AG08396 (cell line): ENCODE measurements at regions not wholly inside any gene's neighbourhood (a gene's known extent, or its start where the extent isn't known, plus 50 kb on each side); places are given as distances from the start of the nearest gene placed in this dataset.

Experiments
- DNase-seq: peaks from one replicate; pipeline ENCODE4 v3.0.0; 2012; ENCODE audit warnings: low spot score, mixed read lengths

DNA sequence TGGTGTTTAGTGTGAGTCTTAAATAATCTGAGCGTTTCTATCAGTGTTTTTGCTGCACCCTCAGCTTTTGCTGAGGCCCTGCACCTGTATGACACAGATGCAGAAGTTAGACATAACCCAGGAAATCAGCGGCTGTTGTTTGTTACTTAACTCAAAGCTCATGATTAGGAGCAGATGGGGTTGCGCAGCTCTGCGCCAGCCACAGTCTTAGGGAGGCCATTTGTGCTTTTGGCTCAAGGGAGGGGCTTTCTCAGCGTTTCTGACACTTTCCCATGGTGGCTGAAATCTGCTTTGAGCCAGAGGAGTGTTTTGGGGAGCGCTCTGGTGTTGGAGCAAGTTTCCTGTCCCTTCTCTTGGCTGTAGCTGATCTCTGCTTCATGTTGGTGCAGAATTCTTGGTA is 433.8 kb downstream of the NAF1 start:
- no peak for DNase-seq

DNA sequence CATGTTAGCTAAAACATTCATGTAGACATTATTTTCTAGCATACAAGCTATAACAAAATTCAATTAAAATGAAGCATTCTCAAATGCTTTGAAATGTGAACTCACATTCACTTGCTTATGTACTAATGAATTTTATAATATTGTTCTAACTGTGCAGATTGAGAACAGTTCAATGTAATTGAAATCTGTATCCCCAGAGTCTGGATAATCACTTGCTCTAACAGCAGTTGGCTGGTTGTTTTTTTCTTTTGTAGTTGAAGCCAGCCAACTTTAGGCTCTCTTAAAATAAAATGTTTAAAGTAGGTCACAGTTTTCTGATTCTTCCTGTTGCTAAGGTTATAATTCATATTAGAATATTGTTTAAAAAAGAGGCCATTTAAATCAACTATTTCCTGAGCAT is 438.9 kb downstream of the NAF1 start:
- no peak for DNase-seq

DNA sequence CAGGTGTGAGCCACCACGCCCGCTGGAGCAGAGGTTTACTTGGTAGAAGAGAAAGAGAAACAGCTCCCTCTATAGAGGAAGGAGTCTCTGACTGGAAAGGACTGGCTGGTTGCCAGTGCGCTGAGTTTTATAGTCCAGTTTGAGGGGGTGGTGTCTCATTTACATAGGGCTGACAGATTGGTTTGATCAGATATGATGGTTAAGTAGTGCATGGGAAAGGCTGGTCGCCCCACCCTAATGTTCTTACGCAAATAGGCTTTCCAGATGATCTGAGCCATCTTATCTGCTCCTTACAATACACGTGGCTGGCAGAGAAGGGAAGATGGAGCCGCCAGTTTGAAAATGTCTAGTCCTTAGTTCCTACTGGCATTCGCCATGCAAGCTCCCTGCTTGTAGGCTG is 439.5 kb downstream of the NAF1 start:
- no peak for DNase-seq

DNA sequence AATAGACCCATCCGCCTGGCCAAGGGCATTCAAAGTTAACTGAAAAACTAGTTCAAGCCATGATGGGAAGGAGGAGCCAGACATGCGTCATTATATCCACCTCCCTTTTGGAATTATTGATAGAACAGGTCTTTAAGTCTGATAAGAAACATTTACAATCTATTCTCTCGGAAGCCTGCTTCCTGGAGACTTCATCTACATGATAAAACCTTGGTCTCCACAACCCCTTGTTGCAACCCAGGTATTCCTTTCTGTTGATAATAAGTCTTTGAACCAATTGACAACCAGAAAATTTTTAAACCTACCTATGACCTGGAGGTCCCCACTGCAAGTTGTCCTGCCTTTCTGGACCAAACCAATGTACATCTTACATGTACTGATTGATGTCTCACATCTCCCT is 451.3 kb downstream of the NAF1 start:
- DNase-seq, result no peak

DNA sequence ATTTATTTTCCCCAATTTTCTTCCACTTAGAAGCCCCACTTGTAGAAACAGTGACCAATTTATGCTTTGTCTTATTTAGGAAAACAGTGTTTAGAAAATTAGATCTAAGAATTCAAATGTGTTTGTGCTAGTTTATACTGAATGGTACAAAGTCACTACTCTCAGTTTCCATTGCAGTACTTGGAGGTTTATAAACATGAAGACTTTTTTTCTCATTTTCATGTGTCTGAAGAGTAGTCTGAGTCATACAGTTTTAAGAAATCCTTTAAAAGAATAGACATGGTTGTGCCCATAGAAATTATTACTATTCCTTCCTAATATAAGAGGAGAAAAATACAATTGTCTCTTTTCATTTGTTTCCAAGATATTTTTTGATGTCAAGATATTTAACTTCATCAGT is 458.7 kb downstream of the NAF1 start:
- no peak for DNase-seq

DNA sequence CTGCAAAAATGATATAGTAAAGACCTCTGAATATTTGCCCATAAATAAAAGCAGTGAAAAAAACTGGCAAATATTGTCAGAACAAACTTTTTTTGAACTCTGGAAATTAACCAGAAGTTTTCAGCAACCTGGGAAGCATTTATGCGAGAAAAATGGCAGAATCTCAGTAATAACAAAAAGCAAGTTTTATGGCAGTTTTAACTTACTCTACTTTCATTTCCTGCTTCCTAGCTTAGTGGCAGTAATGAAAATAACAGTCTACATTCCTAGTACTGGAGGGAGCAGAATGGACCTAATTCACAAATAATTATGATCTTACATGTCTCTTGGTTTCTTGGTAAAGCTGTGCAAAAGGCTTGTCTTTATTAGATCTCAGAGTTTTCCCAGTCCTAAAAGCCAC is 460.1 kb downstream of the NAF1 start:
- DNase-seq, result no peak

DNA sequence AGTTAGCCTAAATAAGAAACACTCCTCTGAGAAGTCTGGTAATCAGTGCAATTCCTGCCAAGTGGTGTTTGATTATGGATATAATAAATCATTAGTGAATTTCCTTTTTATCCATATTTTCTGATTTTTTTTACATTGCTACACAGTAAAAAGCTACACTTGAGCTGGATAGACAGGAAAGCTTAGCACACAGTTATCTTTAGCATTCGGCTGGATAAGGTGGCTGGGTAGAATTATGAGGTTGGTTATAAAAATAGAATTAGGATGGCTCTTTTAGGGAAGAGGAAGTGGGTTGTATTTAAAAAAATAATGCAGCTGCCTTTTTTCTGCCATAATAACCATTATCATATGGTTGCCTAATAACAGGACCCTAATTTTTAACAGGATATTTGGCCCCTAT is 460.6 kb downstream of the NAF1 start:
- DNase-seq, result no peak

DNA sequence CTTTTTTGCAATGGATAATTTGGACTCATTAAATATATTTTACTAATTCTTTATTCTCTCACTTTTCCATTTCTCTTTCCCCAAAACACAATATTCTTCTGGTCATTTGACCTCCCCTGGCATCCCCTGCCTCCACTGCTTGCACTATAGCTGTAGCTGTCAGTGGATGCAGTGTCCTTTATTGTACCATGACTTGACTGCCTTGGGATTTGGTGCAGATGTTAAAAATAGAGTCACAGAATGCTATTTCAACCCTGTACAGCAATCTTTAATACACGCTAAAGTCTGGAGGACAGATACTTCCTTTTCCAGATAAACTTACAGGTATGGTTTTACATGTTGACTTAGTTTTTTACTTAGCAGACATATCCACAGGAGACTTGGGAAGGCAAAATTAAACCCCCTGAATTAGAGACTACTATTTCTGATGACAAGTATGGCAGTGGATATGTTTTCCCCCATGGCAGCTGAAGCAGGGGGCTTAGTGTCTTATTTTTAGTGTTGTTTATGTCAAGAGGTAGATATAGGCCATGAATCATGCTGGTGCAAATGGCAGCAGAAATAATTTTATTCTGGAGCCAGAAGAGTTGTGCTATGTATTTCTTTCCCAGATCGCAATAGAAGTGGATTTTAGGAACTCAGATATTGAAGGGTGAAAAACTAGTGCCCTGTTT is 461.4 kb downstream of the NAF1 start:
- DNase-seq, result no peak

DNA sequence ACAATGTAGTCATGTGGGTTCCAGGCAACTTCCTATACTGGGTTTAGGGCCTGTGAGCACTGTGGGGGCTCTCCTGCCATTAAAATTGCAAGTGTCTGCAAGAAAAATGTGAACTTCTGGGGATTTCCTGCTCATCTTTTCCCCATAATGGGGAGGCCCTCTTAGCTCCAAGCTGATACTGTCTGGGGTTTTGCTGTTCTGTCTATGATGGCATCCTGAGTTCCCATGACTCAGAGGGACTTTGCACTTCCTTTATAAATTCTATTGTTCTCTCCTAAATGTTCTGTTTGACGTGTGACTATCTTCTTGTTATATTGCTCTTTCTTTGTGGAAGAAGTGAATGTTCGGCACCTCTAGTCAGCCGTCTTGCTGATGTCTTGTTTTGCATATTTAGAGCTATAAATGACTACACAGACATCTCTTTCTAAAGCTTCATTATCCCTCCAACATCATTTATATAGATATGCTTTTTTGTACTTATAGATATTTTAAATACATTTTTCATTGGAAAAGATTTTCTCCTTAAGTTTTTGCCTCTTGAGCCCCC is 465.8 kb downstream of the NAF1 start:
- no peak for DNase-seq

DNA sequence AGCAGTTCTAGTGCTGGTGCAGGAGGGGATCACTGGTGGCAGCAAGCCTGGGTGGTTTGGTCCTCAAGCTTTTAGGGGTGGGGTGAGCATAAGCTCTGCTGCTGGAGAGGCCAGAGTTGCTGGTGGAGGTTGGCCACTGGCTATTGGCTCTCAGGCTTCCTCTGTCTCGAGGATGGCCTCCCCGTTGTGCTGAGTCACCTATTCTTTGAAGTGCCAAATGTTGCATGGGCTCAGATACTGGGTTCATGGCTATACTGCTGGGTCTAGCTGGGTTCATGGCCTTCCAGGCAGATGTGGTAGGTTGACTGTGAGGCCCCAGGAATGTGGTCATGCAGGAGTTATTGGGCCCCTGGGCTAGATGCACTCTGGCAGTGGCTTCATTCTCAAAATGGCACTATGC is 466.3 kb downstream of the NAF1 start:
- DNase-seq, result no peak

DNA sequence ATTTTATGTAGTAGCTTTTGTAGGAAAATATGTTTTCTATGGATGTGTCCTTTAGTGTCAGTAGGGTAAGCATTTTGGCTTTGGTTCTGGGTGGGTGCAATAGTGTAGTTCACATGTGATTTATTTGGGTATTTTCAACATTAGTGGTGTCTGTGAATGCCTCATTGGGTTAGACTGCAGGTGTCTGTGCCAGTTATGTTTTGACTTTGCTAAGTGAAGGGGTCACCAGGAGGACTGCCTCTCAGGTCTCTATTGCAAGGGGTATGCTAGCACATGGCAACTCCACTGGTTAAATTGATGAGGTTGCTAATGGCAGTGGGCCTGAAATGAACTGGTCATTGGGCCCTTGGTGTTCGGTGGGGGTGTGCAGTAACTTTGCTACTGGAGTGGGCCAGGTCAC is 467.1 kb downstream of the NAF1 start:
- DNase-seq, result no peak

DNA sequence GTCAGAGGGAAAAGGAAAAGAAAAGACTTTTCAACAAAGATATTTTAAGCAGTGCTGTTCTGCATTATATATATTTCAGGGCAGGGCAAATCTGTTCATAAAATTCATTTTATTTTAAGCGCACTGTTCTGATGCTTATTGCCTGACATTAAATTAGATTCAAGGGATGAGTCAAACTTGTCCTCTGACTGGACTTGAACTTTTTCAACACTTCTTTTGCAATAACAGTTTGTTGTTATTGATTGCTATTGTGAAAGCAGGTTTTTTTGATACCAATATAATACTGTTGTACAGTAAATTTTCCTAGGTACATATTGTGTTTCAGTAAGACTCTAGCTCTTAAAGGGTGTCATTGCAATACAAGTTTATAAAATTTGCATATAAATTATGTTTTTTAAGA is 481.3 kb downstream of the NAF1 start:
- DNase-seq, result no peak

DNA sequence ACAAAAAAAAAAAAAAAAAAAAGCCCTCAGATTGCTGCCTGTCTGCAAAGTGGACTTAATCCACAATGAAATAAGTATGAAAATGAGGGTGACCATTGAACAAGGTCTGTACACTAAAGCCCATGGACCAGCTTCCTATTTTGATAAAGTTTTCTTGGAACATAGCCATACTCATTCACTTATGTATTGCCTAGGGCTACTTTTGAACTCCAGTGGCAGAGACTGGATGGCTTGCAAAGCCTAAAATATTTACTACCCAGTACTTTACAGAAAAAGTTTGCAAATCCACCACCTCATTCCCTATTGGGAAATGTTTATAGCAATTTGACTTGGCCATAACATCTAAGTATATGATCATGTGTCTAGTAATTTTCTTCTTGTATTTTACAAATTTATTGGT is 481.7 kb downstream of the NAF1 start:
- DNase-seq, result no peak

DNA sequence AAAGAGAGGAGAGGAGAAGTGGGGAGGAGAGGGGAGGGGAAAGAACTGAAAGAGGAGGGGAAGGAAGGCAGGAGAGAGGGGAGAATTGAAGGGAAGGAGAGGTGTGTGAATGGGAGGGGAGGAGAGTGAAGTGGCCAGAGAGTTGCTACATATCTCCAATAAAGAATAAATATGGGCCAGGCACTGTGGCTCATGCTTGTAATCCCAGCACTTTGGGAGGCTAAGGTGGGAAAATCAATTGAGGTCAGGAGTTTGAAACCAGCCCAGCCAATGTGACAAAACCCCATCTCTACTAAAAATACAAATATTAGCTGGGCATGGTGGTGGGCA is 482.4 kb downstream of the NAF1 start:
- no peak for DNase-seq

DNA sequence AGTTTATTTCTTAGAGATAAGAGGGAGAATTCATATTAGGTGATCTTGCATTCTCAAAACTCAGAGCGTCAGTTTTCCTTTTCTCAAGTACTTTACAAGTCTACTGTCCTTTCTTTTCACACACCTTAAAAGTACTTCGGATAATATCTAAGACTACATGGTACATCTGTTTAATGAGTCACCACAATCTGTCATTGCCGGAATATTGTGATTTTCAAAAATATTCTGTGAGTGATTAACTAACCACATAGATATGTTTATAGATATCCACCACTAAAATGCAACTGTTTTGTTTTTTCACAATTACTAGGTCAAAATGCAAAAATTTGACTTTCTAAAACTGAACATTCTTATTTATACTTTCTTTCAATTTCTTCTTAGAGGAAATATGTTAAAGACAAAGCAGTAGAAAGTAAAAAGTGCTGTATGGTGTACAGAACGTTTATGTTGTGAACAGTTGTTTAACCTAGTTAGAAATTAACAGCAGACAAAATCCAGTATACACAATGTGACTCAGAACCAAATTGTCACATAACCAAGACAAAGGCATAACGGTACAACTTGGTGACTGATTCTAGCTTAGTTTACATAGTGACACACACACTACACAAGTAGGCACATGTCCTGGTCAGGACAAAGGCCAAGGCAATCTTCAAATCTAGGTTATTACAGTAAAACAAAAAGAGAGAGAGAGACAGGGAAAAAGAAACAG is 482.9 kb downstream of the NAF1 start:
- no peak for DNase-seq

DNA sequence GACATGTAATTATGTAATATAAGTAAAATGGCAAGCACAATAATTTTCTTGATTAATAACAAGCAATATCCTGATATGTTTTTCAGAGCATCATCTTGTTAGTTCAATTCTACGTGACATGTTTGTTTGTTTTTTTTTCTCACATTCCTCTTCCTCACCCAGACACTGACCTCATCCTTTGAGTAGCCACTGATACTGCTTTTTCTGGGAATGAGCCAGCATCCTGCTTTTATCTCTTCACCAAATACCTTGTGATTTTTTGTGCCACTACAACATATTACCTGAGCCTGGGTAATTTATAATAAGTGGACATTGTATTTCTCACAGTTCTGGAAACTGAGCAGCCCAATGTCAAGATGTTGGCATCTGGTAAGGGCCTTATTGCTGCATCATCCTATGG is 484.0 kb downstream of the NAF1 start:
- no peak for DNase-seq

DNA sequence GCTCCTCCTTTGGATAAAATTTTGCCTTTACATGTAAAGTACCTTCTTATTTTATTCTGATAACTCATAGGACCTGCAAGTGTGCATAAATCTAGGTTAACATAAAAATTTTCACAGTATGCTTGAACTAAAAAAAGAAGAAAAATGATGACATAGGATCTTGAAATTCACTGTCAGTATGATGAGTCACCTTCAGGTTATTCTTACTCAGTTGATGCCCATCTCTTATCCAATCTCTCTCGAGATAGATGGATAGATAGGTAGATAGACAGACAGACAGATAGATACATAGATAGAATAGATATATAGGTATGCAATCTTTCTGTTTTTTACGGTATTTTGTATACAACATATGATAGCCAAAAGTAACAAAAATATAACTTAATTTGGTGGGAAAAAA is 485.5 kb downstream of the NAF1 start:
- DNase-seq, result no peak

DNA sequence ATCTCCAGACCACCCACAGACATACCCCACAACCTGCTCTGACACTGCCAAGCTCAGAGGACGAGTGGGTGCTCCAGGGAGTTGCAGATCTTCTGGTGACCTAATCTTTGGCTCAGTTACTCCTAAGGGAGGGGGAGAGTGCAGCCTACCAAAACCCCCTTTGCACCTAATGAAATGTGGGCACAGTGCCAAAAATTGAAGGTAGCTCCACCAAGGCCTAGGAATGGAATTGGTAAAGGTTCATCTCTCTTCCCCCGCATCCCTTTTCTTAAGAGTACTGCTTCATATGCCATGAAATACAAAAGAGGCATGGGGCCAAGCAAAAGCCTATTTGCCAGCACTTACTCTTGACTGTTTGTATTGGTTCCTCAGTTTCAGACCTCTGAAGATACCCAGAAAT is 491.0 kb downstream of the NAF1 start:
- DNase-seq, result no peak

DNA sequence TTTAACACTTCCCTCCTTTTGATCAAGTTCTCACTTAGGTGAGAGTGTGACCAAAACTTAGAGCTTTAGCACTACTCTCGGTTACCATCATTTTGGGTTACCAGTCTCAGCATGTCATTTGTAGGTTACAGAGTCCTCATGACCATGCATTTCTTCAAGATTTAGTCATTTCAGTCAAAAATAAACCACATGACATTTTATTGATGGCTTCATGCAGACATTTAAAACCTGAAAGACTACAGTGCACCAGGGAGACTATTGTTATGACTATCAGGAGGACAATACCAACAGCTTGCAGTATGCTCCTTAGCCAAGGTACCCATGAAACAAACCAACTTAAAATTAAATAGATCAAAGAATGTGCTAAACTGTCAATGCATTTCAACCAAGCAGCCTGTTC is 498.1 kb upstream of the FSTL5 start:
- DNase-seq, result no peak

DNA sequence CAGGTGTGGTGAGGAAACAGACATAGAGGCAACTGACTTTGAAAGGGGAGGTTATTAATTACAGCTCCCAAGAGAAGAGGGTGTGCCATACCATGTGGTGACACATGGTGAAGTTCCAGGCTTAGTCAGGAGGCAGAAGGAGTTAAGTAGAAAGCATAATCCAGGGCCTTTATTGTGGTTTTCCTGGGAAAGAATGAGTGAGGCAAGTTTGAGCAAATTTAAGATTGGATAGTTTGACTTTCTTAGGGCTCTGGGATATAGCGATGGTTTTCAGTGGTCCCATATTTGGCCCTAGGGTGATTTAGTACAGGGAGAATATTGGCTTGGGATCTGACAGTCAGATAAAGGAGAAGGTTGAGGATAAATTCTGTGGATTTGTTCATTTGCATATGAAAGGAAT is 495.9 kb upstream of the FSTL5 start:
- no peak for DNase-seq

DNA sequence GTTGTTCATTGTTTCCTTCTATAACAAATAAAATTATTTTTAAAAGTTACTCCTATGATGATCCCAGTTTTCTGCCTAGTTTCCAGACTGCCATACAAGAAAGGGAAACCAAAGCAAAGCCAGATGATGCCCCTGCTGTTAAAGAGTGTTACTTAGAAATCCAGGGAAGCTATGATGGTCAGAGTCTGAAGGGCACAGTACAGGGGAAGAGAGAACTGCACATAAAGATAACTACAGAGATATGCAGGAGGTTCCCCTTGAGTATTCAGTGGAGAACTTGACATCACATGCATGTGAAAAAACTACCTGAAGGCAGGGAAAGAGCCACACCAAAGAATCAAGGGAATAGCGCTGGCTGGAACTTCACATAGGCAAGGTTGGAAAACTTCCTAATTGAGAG is 494.2 kb upstream of the FSTL5 start:
- no peak for DNase-seq

DNA sequence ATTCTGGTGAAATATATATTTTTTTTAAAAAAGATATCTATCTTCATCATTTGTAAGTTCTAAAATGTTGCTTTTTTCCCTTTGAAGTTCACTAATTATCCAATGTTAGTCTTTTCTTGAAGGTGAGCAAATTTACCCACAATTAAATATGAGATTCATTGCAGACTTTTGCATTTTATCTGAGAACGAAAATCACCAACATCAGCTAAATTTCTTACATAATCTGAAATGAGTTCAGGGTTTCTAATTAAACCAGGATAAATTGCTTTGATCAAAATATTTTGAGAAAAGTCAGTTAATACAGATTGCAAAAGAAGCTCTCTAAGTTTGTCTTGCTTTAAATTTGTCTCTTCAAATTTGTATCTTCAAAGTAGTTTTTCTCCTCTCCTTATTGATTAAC is 486.4 kb upstream of the FSTL5 start:
- DNase-seq, result no peak

DNA sequence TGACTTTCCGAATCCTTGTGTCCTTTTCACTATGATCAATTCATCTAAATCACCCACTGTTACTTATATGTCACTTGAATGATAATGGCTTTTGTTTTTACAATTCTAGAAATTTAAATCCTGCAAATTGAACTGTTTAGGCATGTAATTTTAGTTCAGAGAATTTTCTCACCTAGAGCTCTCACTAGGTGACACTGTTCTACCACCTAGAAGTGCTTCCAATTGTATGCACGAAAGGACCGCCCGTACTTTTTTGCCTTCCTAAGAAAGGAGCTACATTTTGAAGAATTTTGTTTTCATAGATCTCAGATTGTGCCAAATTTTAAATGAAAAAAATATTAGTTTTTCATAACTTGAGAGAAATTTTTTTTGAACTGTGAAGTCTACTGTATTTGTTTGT is 481.6 kb upstream of the FSTL5 start:
- no peak for DNase-seq

DNA sequence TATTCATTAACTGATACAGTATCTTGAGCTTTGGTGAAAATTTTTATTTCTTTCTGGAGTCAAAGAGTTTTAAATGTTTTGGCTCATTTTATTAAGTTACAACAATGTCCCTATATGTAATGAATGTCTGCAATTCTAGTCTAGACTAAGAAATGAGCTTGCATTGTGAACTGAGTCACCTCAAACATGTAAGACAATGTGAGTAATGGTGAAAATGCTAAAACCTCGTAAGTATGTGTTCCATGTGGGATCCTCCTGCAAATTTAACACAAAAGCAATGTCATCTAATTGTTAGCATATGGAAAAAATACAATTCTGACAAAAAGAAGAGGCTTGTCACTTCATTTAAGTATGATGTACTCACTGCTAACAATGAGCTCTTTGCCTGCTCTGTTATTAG is 480.5 kb upstream of the FSTL5 start:
- no peak for DNase-seq
